ENCODE measurements at regions not wholly inside any gene's neighbourhood (a gene's known extent, or its start where the extent isn't known, plus 50 kb on each side); places are given as distances from the start of the nearest gene placed in this dataset.

DNA sequence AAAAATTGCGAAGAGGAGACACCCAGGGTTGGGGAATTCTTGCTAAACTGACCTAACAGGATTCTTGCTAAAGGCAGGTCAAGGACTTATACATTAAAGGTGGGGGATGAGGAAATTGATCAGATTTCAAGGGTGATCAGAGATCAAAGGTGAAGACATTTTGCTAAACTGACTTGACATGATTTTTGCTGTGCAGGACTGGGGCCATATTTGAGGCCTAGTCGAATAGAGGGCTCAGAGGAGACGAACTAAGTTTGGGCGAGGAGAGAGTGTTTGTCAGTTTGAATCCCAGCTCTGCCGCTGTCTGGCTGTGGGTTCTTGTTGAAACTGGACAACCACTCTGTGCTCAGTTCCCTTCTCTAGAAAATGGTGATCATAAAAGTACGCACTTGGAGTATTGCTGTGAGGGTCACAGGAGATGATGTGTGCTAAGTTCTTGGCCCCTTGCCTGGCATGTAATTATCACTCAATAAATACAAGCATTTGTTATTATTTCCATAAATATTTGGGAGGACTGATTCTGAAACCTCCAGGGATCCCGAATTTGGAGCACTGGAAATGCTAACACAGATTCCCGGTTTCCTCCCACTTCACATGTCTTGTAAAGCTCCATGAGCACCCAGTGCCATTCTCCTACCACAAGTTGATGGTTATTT, 364.8 kb upstream of the PROK2 start:
- Histone ChIP-seq H3K4me3 (ENCODE audit: low read length) (no peak overlapping the region), H3K9me3 (ENCODE audit: low read depth, low read length) (no peaks in the 10 kb centered on the region), H3K4me1 (ENCODE audit: insufficient read depth, low read length) (peaks cover 3% of the 10 kb centered on the region), H3K27me3 (ENCODE audit: insufficient read depth, low read length) (no peaks in the 10 kb centered on the region)

DNA sequence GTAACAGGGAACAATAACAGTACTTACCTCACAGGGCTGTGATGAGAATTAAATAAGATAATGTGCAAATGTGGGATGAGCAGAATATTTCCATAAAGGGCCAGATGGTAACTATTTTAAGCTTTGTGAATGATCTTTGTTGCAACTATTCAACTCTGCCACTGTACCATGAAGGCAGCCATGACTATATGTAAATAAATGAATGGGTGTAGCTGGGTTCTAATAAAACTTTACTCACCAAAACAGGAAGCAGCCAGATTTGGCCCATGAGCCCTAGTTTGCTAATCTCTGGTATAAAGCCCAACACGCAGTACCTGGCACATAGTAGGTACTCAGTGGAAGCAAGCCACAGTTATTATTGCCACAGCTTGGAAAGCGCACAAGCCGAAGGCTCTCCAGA, 362.7 kb upstream of the PROK2 start:
- H3K4me3 ChIP-seq (ENCODE audit: low read length): no peak overlapping the region
- no peaks in the 10 kb centered on the region for H3K27me3 ChIP-seq (ENCODE audit: insufficient read depth, low read length)
- peaks cover 16% of the 10 kb centered on the region for H3K4me1 ChIP-seq (ENCODE audit: insufficient read depth, low read length)
- no peaks in the 10 kb centered on the region for H3K9me3 ChIP-seq (ENCODE audit: low read depth, low read length)

DNA sequence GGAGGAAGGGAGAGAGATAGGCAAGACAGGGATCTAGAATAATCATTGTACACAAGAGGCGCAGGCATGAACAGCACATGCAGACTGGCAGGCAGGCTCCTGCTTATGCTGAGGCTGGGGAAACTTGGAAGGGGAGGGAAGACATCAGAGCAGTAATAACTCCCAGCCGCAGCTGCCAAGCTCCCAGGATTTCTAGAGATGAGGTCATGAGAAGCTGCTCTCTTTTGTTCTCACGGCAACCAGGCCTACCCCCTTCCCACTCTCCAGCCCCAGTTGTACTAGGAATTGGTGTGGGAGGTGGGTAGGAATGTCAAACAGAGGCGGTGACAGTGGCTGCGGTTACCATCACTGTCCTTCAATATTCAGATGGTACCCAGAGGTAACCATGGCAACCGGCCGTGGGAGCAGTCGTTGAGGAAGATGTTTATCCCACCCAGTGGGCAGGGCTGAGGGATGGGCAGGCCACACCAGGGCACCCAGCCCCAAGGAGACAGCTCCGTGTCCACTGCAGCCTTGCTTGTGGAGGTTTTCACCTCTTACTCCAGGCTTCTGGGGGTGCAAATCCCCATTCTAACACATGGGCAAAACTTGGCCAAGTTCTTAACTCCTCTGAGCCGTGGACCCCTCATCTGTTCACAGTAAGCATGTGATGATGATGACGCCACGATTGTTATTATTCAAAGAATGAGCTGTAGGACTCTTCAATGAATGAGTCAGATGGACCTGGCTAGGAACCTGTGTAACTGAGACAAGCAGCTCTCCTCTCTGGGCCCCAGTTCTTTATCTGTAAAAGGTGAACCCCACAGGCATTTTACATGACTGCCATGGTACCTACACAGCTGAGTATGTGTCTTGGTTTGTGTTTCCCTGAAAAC, 360.8 kb upstream of the PROK2 start:
- Histone ChIP-seq H3K9me3 (ENCODE audit: low read depth, low read length) (no peaks in the 10 kb centered on the region), H3K4me3 (ENCODE audit: low read length) (no peak overlapping the region), H3K27me3 (ENCODE audit: insufficient read depth, low read length) (no peaks in the 10 kb centered on the region), H3K4me1 (ENCODE audit: insufficient read depth, low read length) (peaks cover 28% of the 10 kb centered on the region)

DNA sequence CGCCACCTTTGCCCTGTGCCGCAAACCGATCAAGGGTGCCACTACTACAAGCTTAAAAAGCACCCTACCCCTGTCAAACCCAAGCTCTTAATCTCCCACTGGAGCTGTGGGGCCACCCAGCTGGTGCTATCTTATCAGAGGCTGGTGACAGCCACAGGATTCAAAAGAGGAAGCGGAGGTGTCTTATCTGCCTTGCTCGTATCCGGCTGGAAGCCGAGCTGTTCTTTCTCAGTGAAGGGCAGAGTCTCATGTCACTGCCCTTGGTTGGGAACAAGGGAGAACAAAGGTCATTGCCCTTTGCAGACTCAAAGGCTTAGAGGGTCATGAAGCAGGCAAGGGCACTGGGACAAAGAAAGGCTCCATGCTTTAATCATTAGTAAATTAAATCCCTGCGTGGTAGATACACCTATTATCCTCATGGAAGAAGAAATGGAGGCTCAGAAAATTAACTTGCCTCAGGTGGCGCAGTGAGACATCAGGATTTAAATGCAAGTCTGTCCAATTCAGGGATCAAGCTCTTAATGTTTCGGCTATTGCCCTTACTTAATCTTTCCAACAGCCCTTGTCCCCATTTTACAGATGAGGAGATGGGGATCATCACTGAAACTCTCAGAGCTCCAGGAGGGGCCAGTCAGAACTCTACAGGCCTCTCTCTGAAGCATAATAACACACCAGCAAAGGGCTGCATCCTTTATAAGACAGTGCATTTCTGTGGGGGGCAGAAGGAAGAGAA, 360.0 kb upstream of the PROK2 start:
- peaks cover 28% of the 10 kb centered on the region for H3K4me1 ChIP-seq (ENCODE audit: insufficient read depth, low read length)

DNA sequence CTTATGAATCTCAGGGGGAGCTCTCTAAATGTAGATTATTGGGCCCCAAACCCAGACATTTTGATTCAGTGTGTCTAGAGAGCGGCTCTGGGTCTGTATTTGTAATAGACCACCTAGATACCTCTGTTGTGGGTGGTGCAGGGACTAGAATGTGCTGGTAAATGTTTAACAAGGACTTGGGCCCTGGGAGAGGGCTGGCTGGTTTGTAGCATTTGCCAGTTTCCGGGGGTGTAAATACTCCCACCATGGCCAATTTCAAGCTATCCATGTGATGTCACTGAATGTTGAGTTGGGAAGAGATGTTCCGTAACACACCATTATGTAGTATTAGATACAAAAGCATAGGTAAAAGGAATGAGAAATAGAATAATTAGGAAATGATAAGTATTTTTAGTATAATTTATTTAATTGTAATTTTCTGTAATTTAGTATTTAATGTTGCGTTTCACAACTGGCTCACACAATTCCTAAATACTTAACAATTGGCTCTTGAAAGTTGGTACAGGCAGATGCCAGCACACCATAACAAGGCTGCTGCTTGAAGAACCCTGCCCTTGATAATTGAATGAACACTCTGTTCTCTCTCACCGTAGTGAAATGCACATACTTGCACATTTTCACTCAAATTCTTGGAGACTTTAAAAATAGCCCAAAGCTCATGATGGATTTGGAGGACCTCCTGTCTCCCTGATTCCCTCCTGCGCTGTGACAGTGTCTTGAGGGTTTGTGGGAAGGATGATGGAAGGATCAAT, 359.2 kb upstream of the PROK2 start:
- peaks cover 28% of the 10 kb centered on the region for H3K4me1 ChIP-seq (ENCODE audit: insufficient read depth, low read length)
- H3K4me3 ChIP-seq (ENCODE audit: low read length): no peak overlapping the region
- H3K27me3 ChIP-seq (ENCODE audit: insufficient read depth, low read length): no peaks in the 10 kb centered on the region
- H3K9me3 ChIP-seq (ENCODE audit: low read depth, low read length): no peaks in the 10 kb centered on the region

More for the DNA sequence above, 360.0 kb upstream of the PROK2 start:
- Histone ChIP-seq H3K27me3 (ENCODE audit: insufficient read depth, low read length) (no peaks in the 10 kb centered on the region), H3K4me3 (ENCODE audit: low read length) (no peak overlapping the region), H3K9me3 (ENCODE audit: low read depth, low read length) (no peaks in the 10 kb centered on the region)

DNA sequence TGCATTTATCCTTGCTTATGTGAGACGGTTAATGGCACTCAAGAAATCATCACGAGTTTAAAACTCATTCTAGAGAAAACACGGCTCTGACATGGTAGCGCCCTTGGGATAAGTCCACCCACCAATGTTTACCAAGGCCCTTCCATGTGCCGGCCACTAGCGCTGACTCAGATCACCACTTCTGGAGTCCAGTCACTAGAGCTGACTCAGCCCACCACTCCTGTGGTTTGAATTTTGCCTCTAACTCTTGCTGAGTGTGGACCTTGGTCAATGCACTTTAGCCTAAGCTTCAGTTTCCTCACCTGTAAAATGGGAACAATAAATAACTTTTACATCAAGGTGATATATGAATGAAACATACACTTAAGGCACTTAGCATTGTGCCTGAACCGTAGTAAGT, 358.4 kb upstream of the PROK2 start:
- no peaks in the 10 kb centered on the region for H3K9me3 ChIP-seq (ENCODE audit: low read depth, low read length)
- H3K4me1 ChIP-seq (ENCODE audit: insufficient read depth, low read length): peaks cover 28% of the 10 kb centered on the region
- H3K4me3 ChIP-seq (ENCODE audit: low read length): no peak overlapping the region
- no peaks in the 10 kb centered on the region for H3K27me3 ChIP-seq (ENCODE audit: insufficient read depth, low read length)

DNA sequence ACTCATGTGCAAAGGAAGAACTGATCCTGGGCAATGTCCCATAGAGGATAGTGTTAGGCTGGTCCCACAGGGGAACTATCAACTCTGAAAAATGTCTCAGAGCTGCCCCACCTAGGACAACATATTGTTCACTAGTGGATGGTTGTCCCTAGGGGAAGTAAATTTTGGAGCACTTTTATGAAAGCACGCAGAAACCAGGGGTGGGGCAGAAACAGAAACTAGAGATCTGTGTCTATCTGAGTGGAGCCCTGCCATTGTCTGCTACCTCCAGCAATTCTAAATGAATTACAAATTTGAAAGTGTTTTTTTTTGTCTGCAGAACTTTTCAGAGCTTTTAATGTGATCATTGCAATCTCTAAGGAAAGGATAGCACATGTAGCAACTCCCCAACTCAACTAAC, 357.1 kb upstream of the PROK2 start:
- peaks cover 28% of the 10 kb centered on the region for H3K4me1 ChIP-seq (ENCODE audit: insufficient read depth, low read length)
- no peak overlapping the region for H3K4me3 ChIP-seq (ENCODE audit: low read length)
- H3K27me3 ChIP-seq (ENCODE audit: insufficient read depth, low read length): no peaks in the 10 kb centered on the region
- H3K9me3 ChIP-seq (ENCODE audit: low read depth, low read length): no peaks in the 10 kb centered on the region

DNA sequence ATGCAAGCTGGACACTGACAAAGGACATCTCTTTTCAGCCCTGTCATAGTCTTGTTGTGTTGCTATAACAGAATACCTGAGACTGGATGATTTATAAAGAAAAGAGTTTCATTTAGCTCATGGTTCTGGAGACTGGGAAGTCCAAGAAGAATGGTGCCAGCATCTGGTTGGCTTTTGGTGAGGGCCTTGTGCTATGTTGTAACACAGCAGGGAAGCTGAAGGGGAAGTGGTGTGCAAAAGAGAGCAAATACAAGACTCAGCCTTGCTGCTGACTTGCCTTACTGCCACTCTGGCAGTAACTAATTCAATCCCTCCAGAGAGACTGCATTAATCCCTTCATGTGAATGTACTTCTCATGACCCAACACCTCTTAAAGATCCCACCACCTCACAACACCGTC, 356.3 kb upstream of the PROK2 start:
- H3K9me3 ChIP-seq (ENCODE audit: low read depth, low read length): no peaks in the 10 kb centered on the region
- H3K27me3 ChIP-seq (ENCODE audit: insufficient read depth, low read length): no peaks in the 10 kb centered on the region
- H3K4me3 ChIP-seq (ENCODE audit: low read length): no peak overlapping the region
- peaks cover 28% of the 10 kb centered on the region for H3K4me1 ChIP-seq (ENCODE audit: insufficient read depth, low read length)

DNA sequence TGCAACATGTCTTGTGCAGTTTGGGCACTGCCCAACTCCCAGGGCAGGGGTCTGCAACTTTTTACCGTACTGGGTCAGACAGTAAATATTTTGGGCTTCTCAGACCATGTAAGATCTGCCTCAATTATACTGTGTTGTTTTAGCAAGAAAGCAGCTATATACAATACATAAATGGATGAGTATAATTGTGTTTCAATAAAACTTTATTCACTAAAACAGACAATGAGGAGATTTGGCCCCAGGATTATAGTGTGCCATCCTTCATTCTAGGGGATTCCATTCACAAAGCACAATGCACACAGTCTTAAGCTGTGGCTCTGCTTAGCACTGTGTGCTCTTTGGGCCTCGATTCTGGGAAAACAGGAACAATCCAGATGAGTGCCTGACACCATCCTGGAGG, 354.4 kb upstream of the PROK2 start:
- H3K27me3 ChIP-seq (ENCODE audit: insufficient read depth, low read length): no peaks in the 10 kb centered on the region
- no peak overlapping the region for H3K4me3 ChIP-seq (ENCODE audit: low read length)
- no peaks in the 10 kb centered on the region for H3K9me3 ChIP-seq (ENCODE audit: low read depth, low read length)
- H3K4me1 ChIP-seq (ENCODE audit: insufficient read depth, low read length): peaks cover 28% of the 10 kb centered on the region

DNA sequence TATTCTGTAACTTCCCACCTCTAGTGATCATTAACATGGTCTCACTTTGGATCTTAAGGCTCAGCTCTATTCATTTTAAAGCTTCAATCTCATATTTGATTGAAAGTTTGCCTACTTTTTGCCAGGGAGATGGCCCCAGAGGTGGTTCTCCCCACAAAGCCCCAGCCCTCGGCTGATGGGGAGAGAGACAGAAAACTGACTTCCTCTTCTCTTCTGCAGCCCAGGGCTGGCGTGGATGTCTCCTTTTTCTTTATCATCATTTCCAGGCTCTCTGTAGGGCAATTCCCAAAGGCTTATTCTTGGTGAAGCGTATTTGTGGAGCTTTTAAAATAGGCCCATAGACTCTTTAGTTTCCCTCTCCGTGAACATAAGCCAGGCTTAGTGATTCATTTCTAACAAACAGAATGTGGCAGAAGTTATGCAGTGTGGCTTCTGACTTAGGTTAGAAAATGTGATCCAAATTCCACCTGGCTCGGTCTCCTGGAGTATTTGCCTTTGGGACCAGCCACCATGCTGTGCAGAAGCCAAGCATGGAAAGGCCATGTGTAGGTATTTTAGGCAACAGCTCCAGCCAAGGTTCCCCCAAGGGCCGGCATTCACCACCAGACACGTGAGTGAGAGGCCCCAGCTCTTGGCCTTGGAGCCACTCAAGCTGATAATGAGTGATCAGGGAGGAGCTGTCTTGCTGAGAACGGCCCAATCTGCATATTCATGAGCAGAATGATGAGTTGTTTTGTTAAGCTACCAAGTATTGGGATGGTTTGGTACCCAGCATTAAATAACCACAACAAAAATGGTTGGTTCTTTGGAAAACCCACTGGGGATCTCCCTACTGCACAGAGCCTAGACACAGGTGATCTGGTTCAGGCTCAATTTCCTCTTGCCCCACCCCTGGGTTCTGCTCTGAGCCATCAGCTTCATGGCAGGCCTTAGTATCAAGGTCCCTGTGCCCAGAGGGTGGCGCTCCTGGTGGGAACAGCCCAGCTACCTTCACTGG, 353.2 kb upstream of the PROK2 start:
- H3K4me1 ChIP-seq (ENCODE audit: insufficient read depth, low read length): peaks cover 26% of the 10 kb centered on the region
- no peak overlapping the region for H3K4me3 ChIP-seq (ENCODE audit: low read length)
- no peaks in the 10 kb centered on the region for H3K27me3 ChIP-seq (ENCODE audit: insufficient read depth, low read length)
- no peaks in the 10 kb centered on the region for H3K9me3 ChIP-seq (ENCODE audit: low read depth, low read length)

DNA sequence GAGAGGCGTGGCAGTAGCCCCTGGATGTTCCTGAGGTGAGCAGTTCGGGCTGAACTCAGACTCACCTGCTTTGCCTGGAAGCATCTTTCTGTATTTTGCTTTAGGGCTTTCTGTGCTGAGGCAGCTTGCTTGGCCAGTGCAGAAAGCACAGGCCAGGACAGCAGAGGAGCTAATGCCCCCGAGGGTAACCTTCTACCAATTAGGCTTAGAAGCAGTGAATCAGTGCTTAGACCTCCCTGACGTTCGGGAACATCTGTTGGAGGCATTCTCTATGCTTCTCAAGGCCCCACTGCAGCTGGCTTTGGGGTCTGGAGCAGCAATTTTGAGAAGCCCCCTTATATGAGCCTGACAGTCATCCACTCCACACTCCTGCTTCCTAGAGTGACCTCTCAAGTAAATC, 350.7 kb upstream of the PROK2 start:
- Histone ChIP-seq H3K9me3 (ENCODE audit: low read depth, low read length) (no peaks in the 10 kb centered on the region), H3K4me3 (ENCODE audit: low read length) (no peak overlapping the region), H3K4me1 (ENCODE audit: insufficient read depth, low read length) (peaks cover 8% of the 10 kb centered on the region), H3K27me3 (ENCODE audit: insufficient read depth, low read length) (no peaks in the 10 kb centered on the region)

DNA sequence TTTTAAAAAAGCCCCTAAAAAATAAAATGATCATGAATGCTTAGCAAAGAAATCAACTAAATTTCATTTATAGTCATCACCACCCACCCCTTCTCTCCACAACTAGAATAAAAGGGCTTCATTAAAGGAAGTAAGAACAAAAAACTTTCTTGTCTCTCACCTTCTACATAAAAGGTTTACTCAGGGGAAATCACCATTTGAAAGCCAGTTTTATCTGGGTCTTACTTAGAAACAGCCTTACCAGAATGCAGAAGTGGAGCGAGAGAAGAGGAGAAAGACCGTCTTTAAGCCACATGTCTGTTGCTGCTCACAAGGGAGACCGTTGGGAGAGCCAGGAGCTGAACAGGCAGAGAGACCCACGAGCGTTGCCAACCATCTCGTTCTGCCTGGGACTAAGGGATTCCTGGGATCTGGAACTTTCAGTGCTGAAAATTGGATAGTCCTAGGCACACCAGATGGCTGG, 350.1 kb upstream of the PROK2 start:
- Histone ChIP-seq H3K27me3 (ENCODE audit: insufficient read depth, low read length) (no peaks in the 10 kb centered on the region), H3K9me3 (ENCODE audit: low read depth, low read length) (no peaks in the 10 kb centered on the region), H3K4me3 (ENCODE audit: low read length) (no peak overlapping the region)

DNA sequence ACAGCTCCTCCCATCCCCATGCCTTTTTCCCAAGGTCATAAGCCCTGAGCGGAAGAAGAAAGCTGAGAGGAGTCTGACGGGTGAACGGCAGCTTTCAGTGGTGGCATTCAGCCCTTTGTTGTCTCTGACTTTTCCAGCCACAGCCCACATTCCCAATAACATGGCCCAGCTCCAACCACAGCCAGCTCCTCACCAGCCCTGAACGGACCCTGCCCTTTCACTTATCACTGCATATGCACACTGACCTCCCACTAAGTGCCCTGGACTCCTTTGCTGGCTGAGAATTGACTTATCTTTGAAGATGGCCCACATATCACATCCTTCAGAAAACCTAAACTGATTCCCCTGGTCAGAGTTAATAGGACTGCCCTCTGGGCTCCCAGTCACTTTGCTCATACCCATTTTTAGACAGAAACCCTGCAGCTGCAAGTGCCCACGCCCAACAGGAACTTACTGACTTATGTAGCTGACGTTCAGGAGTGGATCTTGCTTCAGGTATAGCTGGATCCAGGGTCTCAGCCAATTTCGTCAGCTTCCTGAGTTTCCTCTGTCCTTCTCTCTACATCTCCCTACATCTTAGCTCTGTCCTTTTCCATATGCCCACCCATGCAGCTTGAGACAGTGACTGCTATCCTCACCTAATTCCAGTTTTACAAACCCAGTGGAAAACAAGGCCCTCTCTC, 348.5 kb upstream of the PROK2 start:
- no peak overlapping the region for H3K4me3 ChIP-seq (ENCODE audit: low read length)
- no peaks in the 10 kb centered on the region for H3K27me3 ChIP-seq (ENCODE audit: insufficient read depth, low read length)
- peaks cover 8% of the 10 kb centered on the region for H3K4me1 ChIP-seq (ENCODE audit: insufficient read depth, low read length)
- no peaks in the 10 kb centered on the region for H3K9me3 ChIP-seq (ENCODE audit: low read depth, low read length)

More for the DNA sequence above, 350.1 kb upstream of the PROK2 start:
- peaks cover 8% of the 10 kb centered on the region for H3K4me1 ChIP-seq (ENCODE audit: insufficient read depth, low read length)

Data from mononuclear cell (primary cell).